ENCODE measurements at regions not wholly inside any gene's neighbourhood (a gene's known extent, or its start where the extent isn't known, plus 50 kb on each side); places are given as distances from the start of the nearest gene placed in this dataset.

DNA sequence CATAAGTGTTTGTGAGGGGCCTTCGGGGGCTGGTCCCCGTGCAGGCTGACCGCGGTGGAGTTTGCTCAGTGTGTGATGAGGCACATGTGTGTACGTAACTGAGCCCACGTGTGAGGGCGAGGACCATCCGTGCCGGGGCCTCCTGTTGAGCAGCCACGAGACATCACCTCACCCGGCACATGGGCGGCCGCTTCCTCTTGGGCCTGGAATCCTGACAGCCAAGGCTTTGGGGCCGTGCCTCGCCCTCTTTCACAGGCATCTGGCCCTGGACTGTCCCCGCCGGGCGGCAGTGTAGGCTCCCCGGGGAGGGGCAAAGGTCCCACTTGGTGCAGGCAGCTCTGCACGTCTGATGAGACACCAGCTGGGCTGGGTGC lies 202.3 kb downstream of the DLL1 start:
- TF ChIP-seq EZH2 (IDR thresholded peaks at IDR 0.05; ENCODE audit: borderline replicate concordance, low read depth, low read length, severe bottlenecking) (no peak), MYC (IDR thresholded peaks at IDR 0.05; ENCODE audit: low read depth, low read length) (no peak), FOS (IDR thresholded peaks at IDR 0.05; ENCODE audit: borderline replicate concordance, insufficient read depth, low read length) (no peak), JUN (IDR thresholded peaks at IDR 0.05; ENCODE audit: borderline replicate concordance, insufficient read depth, insufficient read length, low read depth) (no peak), POLR2A (IDR thresholded peaks at IDR 0.05; ENCODE audit: low read depth, low read length) (no peak), POLR2AphosphoS5 (IDR thresholded peaks at IDR 0.05; ENCODE audit: insufficient read depth, low read depth, low read length) (no peak), GATA2 (IDR thresholded peaks at IDR 0.05; ENCODE audit: insufficient read depth, insufficient read length, low read depth, low read length) (no peak)
- TF ChIP-seq, protein P1, sequence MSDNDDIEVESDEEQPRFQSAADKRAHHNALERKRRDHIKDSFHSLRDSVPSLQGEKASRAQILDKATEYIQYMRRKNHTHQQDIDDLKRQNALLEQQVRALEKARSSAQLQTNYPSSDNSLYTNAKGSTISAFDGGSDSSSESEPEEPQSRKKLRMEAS (IDR thresholded peaks at IDR 0.05; ENCODE audit: insufficient read depth, insufficient read length) = no peak
- TF ChIP-seq, protein P2, sequence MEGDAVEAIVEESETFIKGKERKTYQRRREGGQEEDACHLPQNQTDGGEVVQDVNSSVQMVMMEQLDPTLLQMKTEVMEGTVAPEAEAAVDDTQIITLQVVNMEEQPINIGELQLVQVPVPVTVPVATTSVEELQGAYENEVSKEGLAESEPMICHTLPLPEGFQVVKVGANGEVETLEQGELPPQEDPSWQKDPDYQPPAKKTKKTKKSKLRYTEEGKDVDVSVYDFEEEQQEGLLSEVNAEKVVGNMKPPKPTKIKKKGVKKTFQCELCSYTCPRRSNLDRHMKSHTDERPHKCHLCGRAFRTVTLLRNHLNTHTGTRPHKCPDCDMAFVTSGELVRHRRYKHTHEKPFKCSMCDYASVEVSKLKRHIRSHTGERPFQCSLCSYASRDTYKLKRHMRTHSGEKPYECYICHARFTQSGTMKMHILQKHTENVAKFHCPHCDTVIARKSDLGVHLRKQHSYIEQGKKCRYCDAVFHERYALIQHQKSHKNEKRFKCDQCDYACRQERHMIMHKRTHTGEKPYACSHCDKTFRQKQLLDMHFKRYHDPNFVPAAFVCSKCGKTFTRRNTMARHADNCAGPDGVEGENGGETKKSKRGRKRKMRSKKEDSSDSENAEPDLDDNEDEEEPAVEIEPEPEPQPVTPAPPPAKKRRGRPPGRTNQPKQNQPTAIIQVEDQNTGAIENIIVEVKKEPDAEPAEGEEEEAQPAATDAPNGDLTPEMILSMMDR (IDR thresholded peaks at IDR 0.05; ENCODE audit: extremely low read depth in 1 of 2, insufficient read depth in 1 of 2, low read depth in 1 of 2, low read length in 2 of 2) = no peak
- no peaks in the 10 kb centered on the region for H3K9me1 ChIP-seq (replicated peaks; ENCODE audit: control insufficient read depth, extremely low read depth, insufficient read depth, low read length)
- FAIRE-seq (no peak), DNase-seq (ENCODE audit: low read depth, low spot score) (no peak)
- no TSS peak for BruUV-seq (replicated peaks)
- no peak overlapping the region for H3K27ac ChIP-seq (ENCODE audit: insufficient read depth, low read depth, low read length)
- no peaks in the 10 kb centered on the region for H3K9me3 ChIP-seq (replicated peaks; ENCODE audit: control insufficient read depth, insufficient read depth, low read length)
- CTCF ChIA-PET = interaction anchor here (1.3 kb wide), 1 partner anchor 257 kb away, joined by 4 read pairs; no protein-coding TSS in a partner anchor
- H3K4me3 ChIP-seq (replicated peaks in 1 of 3; ENCODE audit: insufficient read depth in 1 of 3, low read depth in 1 of 3, low read length in 3 of 3) = no peak overlapping the region
- H2AFZ ChIP-seq (ENCODE audit: low read depth, low read length) = no peak overlapping the region
- H4K20me1 ChIP-seq (replicated peaks; ENCODE audit: control insufficient read depth, extremely low read depth, insufficient read depth, low read length) = no peaks in the 10 kb centered on the region
- no peak overlapping the region for H3K4me2 ChIP-seq (ENCODE audit: insufficient read depth, low read length)
- no peaks in the 10 kb centered on the region for H3K27me3 ChIP-seq (ENCODE audit: control insufficient read depth in 2 of 2, insufficient read depth in 2 of 2, low read length in 2 of 2)
- no peak overlapping the region for H3K9ac ChIP-seq (replicated peaks; ENCODE audit: extremely low read depth, insufficient read depth, low read length)
- dilution Hi-C loops (cut with MboI; ENCODE audit: extremely low pct_ligation_motif_present, low sequenced_read_pairs) = no loop called here
- H3K4me1 ChIP-seq (ENCODE audit: control insufficient read depth, extremely low read depth, insufficient read depth, low read length) = no peaks in the 10 kb centered on the region
- H3K79me2 ChIP-seq (ENCODE audit: control insufficient read depth, insufficient read depth, low read length) = no peaks in the 10 kb centered on the region
- H3K36me3 ChIP-seq (ENCODE audit: control insufficient read depth in 2 of 2, extremely low read depth in 1 of 2, insufficient read depth in 2 of 2, low read length in 2 of 2) = no peaks in the 10 kb centered on the region
- POLR2A ChIA-PET = no interaction called here
- intact Hi-C loops (cut with micrococcal nuclease) = no loop called here
